Activated CD8-positive, alpha-beta memory T cell treated with anti-CD3 and anti-CD28 coated beads for 36 hours (primary cell): ENCODE measurements at regions not wholly inside any gene's neighbourhood (a gene's known extent, or its start where the extent isn't known, plus 50 kb on each side); places are given as distances from the start of the nearest gene placed in this dataset.
"Not testable (repeated sequence)": the region's sequence is repeated elsewhere in the genome, so short reads cannot be mapped to it uniquely, and the experiment has no call there.

ENCODE experiments used
- CTCF ChIA-PET: fragments of 350-600 bp; sonication (Branson Sonifier 250); formaldehyde crosslinking; loops from one replicate; lab custom pipeline; 2021; ENCODE audit warnings: antibody characterized with exemption; lab: Charles Lee
- POLR2A ChIA-PET: fragments of 350-600 bp; sonication (Branson Sonifier 250); formaldehyde crosslinking; loops from one replicate; lab custom pipeline; 2021; ENCODE audit warnings: antibody characterized with exemption; lab: Charles Lee

GRCh38 chr3:27661797-27662196 lies 60.3 kb downstream of the EOMES start:
- ChIA-PET CTCF (no interaction called here), POLR2A (no interaction called here)

GRCh38 chr3:27659279-27660021 lies 62.7 kb downstream of the EOMES start:
- CTCF ChIA-PET: no interaction called here
- POLR2A ChIA-PET: no interaction called here

- POLR2A ChIA-PET: no interaction called here
- CTCF ChIA-PET: interaction anchor here (1.4 kb wide), 1 partner anchor 174 kb away, joined by 4 read pairs; the partner anchor contains the start of gene SLC4A7
Observed at GRCh38 chr3:27658741-27659140, 63.4 kb downstream of the EOMES start.

GRCh38 chr3:27657871-27658270 lies 64.3 kb downstream of the EOMES start:
- ChIA-PET CTCF (interaction anchor here (1.4 kb wide), 1 partner anchor 173 kb away, joined by 4 read pairs; the partner anchor contains the start of gene SLC4A7), POLR2A (no interaction called here)

- ChIA-PET POLR2A (interaction anchor here (0.9 kb wide), 1 partner anchor 24 kb away, joined by 7 read pairs; no protein-coding TSS in a partner anchor), CTCF (interaction anchor here (1.4 kb wide), 1 partner anchor 173 kb away, joined by 4 read pairs; the partner anchor contains the start of gene SLC4A7)
Observed at GRCh38 chr3:27657404-27657803, 64.7 kb downstream of the EOMES start.

- ChIA-PET CTCF (no interaction called here), POLR2A (interaction anchor here (0.9 kb wide), 1 partner anchor 24 kb away, joined by 7 read pairs; no protein-coding TSS in a partner anchor)
Observed at GRCh38 chr3:27656790-27657189, 65.3 kb downstream of the EOMES start.

GRCh38 chr3:27655547-27655946 lies 66.6 kb downstream of the EOMES start:
- POLR2A ChIA-PET: no interaction called here

GRCh38 chr3:27653803-27654558 lies 68.1 kb downstream of the EOMES start:
- CTCF ChIA-PET: no interaction called here
- POLR2A ChIA-PET: no interaction called here

More at GRCh38 chr3:27655547-27655946, 66.6 kb downstream of the EOMES start:
- CTCF ChIA-PET: no interaction called here

- ChIA-PET POLR2A (no interaction called here), CTCF (no interaction called here)
Observed at GRCh38 chr3:27649277-27649676, 72.8 kb downstream of the EOMES start.

GRCh38 chr3:27646896-27647295 lies 75.2 kb downstream of the EOMES start:
- ChIA-PET CTCF (no interaction called here), POLR2A (no interaction called here)

GRCh38 chr3:27644941-27645340 lies 77.2 kb downstream of the EOMES start:
- POLR2A ChIA-PET: no interaction called here
- CTCF ChIA-PET: no interaction called here

GRCh38 chr3:27643355-27643754 lies 78.8 kb downstream of the EOMES start:
- ChIA-PET CTCF (interaction anchor here (0.6 kb wide), 1 partner anchor 173 kb away, joined by 4 read pairs; no protein-coding TSS in a partner anchor), POLR2A (no interaction called here)

- CTCF ChIA-PET: no interaction called here
- POLR2A ChIA-PET: no interaction called here
Observed at GRCh38 chr3:27642796-27643195, 79.3 kb downstream of the EOMES start.

GRCh38 chr3:27641888-27642601 lies 80.1 kb downstream of the EOMES start:
- ChIA-PET CTCF (interaction anchor here (0.7 kb wide), 1 partner anchor 8 kb away, joined by 4 read pairs; no protein-coding TSS in a partner anchor), POLR2A (no interaction called here)

GRCh38 chr3:27641271-27641800 lies 80.8 kb downstream of the EOMES start:
- CTCF ChIA-PET: interaction anchor here (0.7 kb wide), 1 partner anchor 9 kb away, joined by 4 read pairs; no protein-coding TSS in a partner anchor
- POLR2A ChIA-PET: interaction anchor here (1.4 kb wide), 1 partner anchor 10 kb away, joined by 5 read pairs; no protein-coding TSS in a partner anchor

GRCh38 chr3:27639271-27639670 lies 82.9 kb downstream of the EOMES start:
- ChIA-PET CTCF (interaction anchor here (1.5 kb wide), 1 partner anchor 8 kb away, joined by 3 read pairs; no protein-coding TSS in a partner anchor), POLR2A (no interaction called here)

GRCh38 chr3:27638594-27638993 lies 83.5 kb downstream of the EOMES start:
- CTCF ChIA-PET: no interaction called here
- POLR2A ChIA-PET: no interaction called here

- POLR2A ChIA-PET: no interaction called here
- CTCF ChIA-PET: no interaction called here
Observed at GRCh38 chr3:27637346-27637995, 84.7 kb downstream of the EOMES start.

GRCh38 chr3:27635006-27635405 lies 87.1 kb downstream of the EOMES start:
- POLR2A ChIA-PET, CTCF ChIA-PET: not testable (repeated sequence)
